ENCODE measurements at regions not wholly inside any gene's neighbourhood (a gene's known extent, or its start where the extent isn't known, plus 50 kb on each side); places are given as distances from the start of the nearest gene placed in this dataset.

- Mint-ChIP-seq H3K36me3 (no peaks in the 10 kb centered on the region), H3K27ac (no peak overlapping the region), H3K27me3 (peaks cover 16% of the 10 kb centered on the region), H3K4me1 (peaks cover 4% of the 10 kb centered on the region), H3K4me3 (no peak overlapping the region), H3K9me3 (no peaks in the 10 kb centered on the region)
- no peak for ATAC-seq
Observed at GRCh38 chr5:74386571-74387334, 253.8 kb downstream of the ENC1 start.

GRCh38 chr5:74384851-74385250 is 255.7 kb downstream of the ENC1 start:
- ATAC-seq = no peak
- H3K9me3 Mint-ChIP-seq = no peaks in the 10 kb centered on the region
- no peaks in the 10 kb centered on the region for H3K36me3 Mint-ChIP-seq
- H3K27ac Mint-ChIP-seq = no peak overlapping the region
- peaks cover 28% of the 10 kb centered on the region for H3K27me3 Mint-ChIP-seq
- peaks cover 4% of the 10 kb centered on the region for H3K4me1 Mint-ChIP-seq
- no peak overlapping the region for H3K4me3 Mint-ChIP-seq

- no peaks in the 10 kb centered on the region for H3K9me3 Mint-ChIP-seq
- no peak overlapping the region for H3K27ac Mint-ChIP-seq
- H3K4me3 Mint-ChIP-seq = no peak overlapping the region
- ATAC-seq = no peak
- H3K36me3 Mint-ChIP-seq = no peaks in the 10 kb centered on the region
- peaks cover 43% of the 10 kb centered on the region for H3K27me3 Mint-ChIP-seq
- peaks cover 4% of the 10 kb centered on the region for H3K4me1 Mint-ChIP-seq
Observed at GRCh38 chr5:74382987-74383593, 257.4 kb downstream of the ENC1 start.

GRCh38 chr5:74382123-74382855 is 258.2 kb downstream of the ENC1 start:
- Mint-ChIP-seq H3K27me3 (peaks cover 43% of the 10 kb centered on the region), H3K9me3 (no peaks in the 10 kb centered on the region), H3K27ac (no peak overlapping the region), H3K4me1 (peaks cover 4% of the 10 kb centered on the region), H3K36me3 (no peaks in the 10 kb centered on the region), H3K4me3 (no peak overlapping the region)
- ATAC-seq = no peak

- H3K4me1 Mint-ChIP-seq = peaks cover under 1% of the 10 kb centered on the region
- H3K9me3 Mint-ChIP-seq = peaks cover 4% of the 10 kb centered on the region
- H3K27me3 Mint-ChIP-seq = peaks cover 42% of the 10 kb centered on the region
- no peak overlapping the region for H3K27ac Mint-ChIP-seq
- no peak for ATAC-seq
- no peak overlapping the region for H3K4me3 Mint-ChIP-seq
- H3K36me3 Mint-ChIP-seq = no peaks in the 10 kb centered on the region
Observed at GRCh38 chr5:74380193-74380592, 260.3 kb downstream of the ENC1 start.

- Mint-ChIP-seq H3K4me3 (no peak overlapping the region), H3K27me3 (peaks cover 28% of the 10 kb centered on the region), H3K4me1 (no peaks in the 10 kb centered on the region), H3K9me3 (peaks cover 4% of the 10 kb centered on the region), H3K36me3 (no peaks in the 10 kb centered on the region), H3K27ac (no peak overlapping the region)
- ATAC-seq = no peak
Observed at GRCh38 chr5:74378464-74378863, 262.1 kb downstream of the ENC1 start.

GRCh38 chr5:74376187-74376586 is 264.3 kb downstream of the ENC1 start:
- no peaks in the 10 kb centered on the region for H3K36me3 Mint-ChIP-seq
- H3K4me1 Mint-ChIP-seq = no peaks in the 10 kb centered on the region
- peaks cover 26% of the 10 kb centered on the region for H3K27me3 Mint-ChIP-seq
- ATAC-seq = peak; percentile 53
- no peak overlapping the region for H3K27ac Mint-ChIP-seq
- H3K4me3 Mint-ChIP-seq = no peak overlapping the region
- H3K9me3 Mint-ChIP-seq = peaks cover 4% of the 10 kb centered on the region

GRCh38 chr5:74375271-74375670 is 265.3 kb downstream of the ENC1 start:
- Mint-ChIP-seq H3K27me3 (peaks cover 17% of the 10 kb centered on the region), H3K9me3 (peaks cover 4% of the 10 kb centered on the region), H3K36me3 (no peaks in the 10 kb centered on the region), H3K4me3 (no peak overlapping the region), H3K27ac (no peak overlapping the region), H3K4me1 (no peaks in the 10 kb centered on the region)
- no peak for ATAC-seq

- Mint-ChIP-seq H3K27me3 (peaks cover 15% of the 10 kb centered on the region), H3K4me1 (no peaks in the 10 kb centered on the region), H3K9me3 (peaks cover 4% of the 10 kb centered on the region), H3K4me3 (no peak overlapping the region), H3K27ac (no peak overlapping the region), H3K36me3 (no peaks in the 10 kb centered on the region)
- no peak for ATAC-seq
Observed at GRCh38 chr5:74374656-74375055, 265.9 kb downstream of the ENC1 start.

GRCh38 chr5:74373076-74373475 is 267.5 kb downstream of the ENC1 start:
- ATAC-seq = no peak
- no peaks in the 10 kb centered on the region for H3K36me3 Mint-ChIP-seq
- no peaks in the 10 kb centered on the region for H3K4me1 Mint-ChIP-seq
- H3K27me3 Mint-ChIP-seq = peaks cover 6% of the 10 kb centered on the region
- peaks cover 4% of the 10 kb centered on the region for H3K9me3 Mint-ChIP-seq
- H3K27ac Mint-ChIP-seq = no peak overlapping the region
- H3K4me3 Mint-ChIP-seq = no peak overlapping the region

- peaks cover 4% of the 10 kb centered on the region for H3K9me3 Mint-ChIP-seq
- H3K27me3 Mint-ChIP-seq = peaks cover 10% of the 10 kb centered on the region
- no peak overlapping the region for H3K27ac Mint-ChIP-seq
- no peak overlapping the region for H3K4me3 Mint-ChIP-seq
- ATAC-seq = no peak
- no peaks in the 10 kb centered on the region for H3K36me3 Mint-ChIP-seq
- H3K4me1 Mint-ChIP-seq = no peaks in the 10 kb centered on the region
Observed at GRCh38 chr5:74372502-74373064, 267.9 kb downstream of the ENC1 start.

- no peaks in the 10 kb centered on the region for H3K36me3 Mint-ChIP-seq
- no peak overlapping the region for H3K4me3 Mint-ChIP-seq
- H3K4me1 Mint-ChIP-seq = no peaks in the 10 kb centered on the region
- no peak overlapping the region for H3K27ac Mint-ChIP-seq
- ATAC-seq = no peak
- H3K9me3 Mint-ChIP-seq = peaks cover 4% of the 10 kb centered on the region
- H3K27me3 Mint-ChIP-seq = peaks cover 14% of the 10 kb centered on the region
Observed at GRCh38 chr5:74372051-74372450, 268.5 kb downstream of the ENC1 start.

- Mint-ChIP-seq H3K36me3 (no peaks in the 10 kb centered on the region), H3K27ac (no peak overlapping the region), H3K9me3 (peaks cover 4% of the 10 kb centered on the region), H3K4me1 (no peaks in the 10 kb centered on the region), H3K4me3 (no peak overlapping the region), H3K27me3 (peaks cover 15% of the 10 kb centered on the region)
- ATAC-seq = no peak
Observed at GRCh38 chr5:74371621-74372020, 268.9 kb downstream of the ENC1 start.

- Mint-ChIP-seq H3K4me3 (no peak overlapping the region), H3K9me3 (peaks cover 4% of the 10 kb centered on the region), H3K27ac (no peak overlapping the region), H3K4me1 (no peaks in the 10 kb centered on the region), H3K36me3 (no peaks in the 10 kb centered on the region), H3K27me3 (peaks cover 26% of the 10 kb centered on the region)
- no peak for ATAC-seq
Observed at GRCh38 chr5:74370168-74370567, 270.4 kb downstream of the ENC1 start.

- H3K27ac Mint-ChIP-seq = no peak overlapping the region
- H3K4me3 Mint-ChIP-seq = no peak overlapping the region
- H3K4me1 Mint-ChIP-seq = no peaks in the 10 kb centered on the region
- peaks cover 34% of the 10 kb centered on the region for H3K27me3 Mint-ChIP-seq
- ATAC-seq = no peak
- peaks cover 4% of the 10 kb centered on the region for H3K9me3 Mint-ChIP-seq
- H3K36me3 Mint-ChIP-seq = no peaks in the 10 kb centered on the region
Observed at GRCh38 chr5:74369173-74369572, 271.4 kb downstream of the ENC1 start.

Measured in stimulated activated memory B cell treated with anti-CD40 and anti-IgM and Interleukin-4, amounts not matched to agents 10 μg/mL and 1 μg/mL and 100 μg/mL, for 72 hours (primary cell).